ENCODE measurements at regions not wholly inside any gene's neighbourhood (a gene's known extent, or its start where the extent isn't known, plus 50 kb on each side); places are given as distances from the start of the nearest gene placed in this dataset.

GRCh38 chr10:108696792-108697477, 1226.4 kb downstream of the XPNPEP1 start:
- Histone ChIP-seq H3K27me3 (ENCODE audit: insufficient read depth, poor library complexity, severe bottlenecking) (no peaks in the 10 kb centered on the region), H3K4me3 (ENCODE audit: severe bottlenecking) (no peak overlapping the region), H3K4me1 (ENCODE audit: insufficient read depth, poor library complexity, severe bottlenecking) (no peaks in the 10 kb centered on the region), H3K9me3 (ENCODE audit: severe bottlenecking) (no peaks in the 10 kb centered on the region), H3K36me3 (ENCODE audit: low read depth) (no peaks in the 10 kb centered on the region), H3K27ac (ENCODE audit: poor library complexity, severe bottlenecking) (no peak overlapping the region)
- TF ChIP-seq CTCF (IDR thresholded peaks at IDR 0.05; ENCODE audit: poor library complexity, severe bottlenecking) = no peak
- DNase-seq (ENCODE audit: low spot score) (no peak), ATAC-seq (ENCODE audit: low read depth) (no peak)

DNA sequence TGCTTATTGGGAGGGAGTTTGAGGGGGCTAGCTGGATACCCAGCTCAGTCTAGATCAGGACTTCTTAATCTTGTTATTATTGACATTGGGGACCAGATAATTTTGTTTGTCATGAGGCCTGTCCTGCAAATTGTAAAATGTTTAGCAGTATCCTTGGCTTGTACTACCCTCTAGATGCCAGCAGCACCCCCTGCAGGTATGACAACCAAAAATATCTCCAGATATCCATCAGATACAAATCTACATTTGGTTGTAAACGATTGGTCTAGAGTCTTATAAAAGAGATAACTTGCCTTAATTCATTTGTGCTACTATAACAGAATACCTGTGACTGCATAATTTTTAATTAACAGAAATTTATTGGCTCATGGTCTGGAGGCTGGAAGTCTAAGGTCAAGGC, 1232.2 kb downstream of the XPNPEP1 start:
- no peaks in the 10 kb centered on the region for H3K4me1 ChIP-seq (ENCODE audit: insufficient read depth, poor library complexity, severe bottlenecking)
- no peaks in the 10 kb centered on the region for H3K9me3 ChIP-seq (ENCODE audit: severe bottlenecking)
- no peaks in the 10 kb centered on the region for H3K36me3 ChIP-seq (ENCODE audit: low read depth)
- DNase-seq (ENCODE audit: low spot score) = no peak
- no peak for TF ChIP-seq CTCF (IDR thresholded peaks at IDR 0.05; ENCODE audit: poor library complexity, severe bottlenecking)
- ATAC-seq (ENCODE audit: low read depth) = no peak
- H3K27me3 ChIP-seq (ENCODE audit: insufficient read depth, poor library complexity, severe bottlenecking) = no peaks in the 10 kb centered on the region
- no peak overlapping the region for H3K4me3 ChIP-seq (ENCODE audit: severe bottlenecking)
- no peak overlapping the region for H3K27ac ChIP-seq (ENCODE audit: poor library complexity, severe bottlenecking)

DNA sequence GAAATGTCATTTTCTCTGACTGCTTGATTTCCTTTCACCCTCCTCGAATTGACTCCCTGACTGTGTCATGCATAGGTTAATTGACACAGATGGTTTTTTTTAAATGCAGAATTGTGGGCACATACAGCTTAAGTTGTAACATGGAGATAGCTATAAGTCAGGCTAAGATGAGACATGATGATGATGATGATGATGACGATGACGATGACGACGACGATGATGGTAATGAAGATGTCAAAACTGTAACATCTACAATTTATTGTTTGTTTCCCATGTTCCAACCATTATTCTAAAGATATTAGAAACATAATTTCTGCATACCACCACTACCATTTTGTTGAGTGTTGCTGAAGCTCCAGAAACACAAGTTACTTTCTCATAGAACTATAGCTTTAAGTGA, 1232.8 kb downstream of the XPNPEP1 start:
- ATAC-seq (ENCODE audit: low read depth) (no peak), DNase-seq (ENCODE audit: low spot score) (no peak)
- Histone ChIP-seq H3K4me1 (ENCODE audit: insufficient read depth, poor library complexity, severe bottlenecking) (no peaks in the 10 kb centered on the region), H3K4me3 (ENCODE audit: severe bottlenecking) (no peak overlapping the region), H3K27ac (ENCODE audit: poor library complexity, severe bottlenecking) (no peak overlapping the region), H3K27me3 (ENCODE audit: insufficient read depth, poor library complexity, severe bottlenecking) (no peaks in the 10 kb centered on the region), H3K36me3 (ENCODE audit: low read depth) (no peaks in the 10 kb centered on the region), H3K9me3 (ENCODE audit: severe bottlenecking) (no peaks in the 10 kb centered on the region)
- TF ChIP-seq CTCF (IDR thresholded peaks at IDR 0.05; ENCODE audit: poor library complexity, severe bottlenecking) = no peak

DNA sequence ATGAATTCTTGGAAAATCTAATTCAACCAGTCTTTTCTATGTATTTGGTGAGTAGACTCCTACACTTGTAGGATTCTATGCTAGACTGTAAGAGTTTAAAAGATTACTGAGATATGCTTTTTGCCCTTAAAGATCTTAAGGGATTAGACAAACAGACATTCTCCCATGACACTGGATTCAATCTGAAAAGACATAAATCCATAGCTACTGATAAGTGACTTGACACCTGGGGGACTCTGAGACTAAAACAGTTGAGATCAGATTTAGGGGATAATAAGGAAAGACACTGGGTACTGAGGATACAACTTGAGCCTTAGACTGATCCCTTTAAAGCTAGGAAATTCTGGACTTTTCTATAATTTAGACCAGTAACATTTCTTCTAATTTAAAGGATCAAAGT, 1233.4 kb downstream of the XPNPEP1 start:
- no peak for ATAC-seq (ENCODE audit: low read depth)
- no peak for DNase-seq (ENCODE audit: low spot score)
- no peaks in the 10 kb centered on the region for H3K27me3 ChIP-seq (ENCODE audit: insufficient read depth, poor library complexity, severe bottlenecking)

More for the DNA sequence above, 1233.4 kb downstream of the XPNPEP1 start:
- TF ChIP-seq CTCF (IDR thresholded peaks at IDR 0.05; ENCODE audit: poor library complexity, severe bottlenecking) = no peak
- no peak overlapping the region for H3K27ac ChIP-seq (ENCODE audit: poor library complexity, severe bottlenecking)
- no peaks in the 10 kb centered on the region for H3K4me1 ChIP-seq (ENCODE audit: insufficient read depth, poor library complexity, severe bottlenecking)
- H3K9me3 ChIP-seq (ENCODE audit: severe bottlenecking) = no peaks in the 10 kb centered on the region
- H3K36me3 ChIP-seq (ENCODE audit: low read depth) = no peaks in the 10 kb centered on the region
- H3K4me3 ChIP-seq (ENCODE audit: severe bottlenecking) = no peak overlapping the region
